ENCODE measurements at regions not wholly inside any gene's neighbourhood (a gene's known extent, or its start where the extent isn't known, plus 50 kb on each side); places are given as distances from the start of the nearest gene placed in this dataset.
A peak's percentile ranks its signal among the peaks of the same experiment; 100 is the strongest.

DNA sequence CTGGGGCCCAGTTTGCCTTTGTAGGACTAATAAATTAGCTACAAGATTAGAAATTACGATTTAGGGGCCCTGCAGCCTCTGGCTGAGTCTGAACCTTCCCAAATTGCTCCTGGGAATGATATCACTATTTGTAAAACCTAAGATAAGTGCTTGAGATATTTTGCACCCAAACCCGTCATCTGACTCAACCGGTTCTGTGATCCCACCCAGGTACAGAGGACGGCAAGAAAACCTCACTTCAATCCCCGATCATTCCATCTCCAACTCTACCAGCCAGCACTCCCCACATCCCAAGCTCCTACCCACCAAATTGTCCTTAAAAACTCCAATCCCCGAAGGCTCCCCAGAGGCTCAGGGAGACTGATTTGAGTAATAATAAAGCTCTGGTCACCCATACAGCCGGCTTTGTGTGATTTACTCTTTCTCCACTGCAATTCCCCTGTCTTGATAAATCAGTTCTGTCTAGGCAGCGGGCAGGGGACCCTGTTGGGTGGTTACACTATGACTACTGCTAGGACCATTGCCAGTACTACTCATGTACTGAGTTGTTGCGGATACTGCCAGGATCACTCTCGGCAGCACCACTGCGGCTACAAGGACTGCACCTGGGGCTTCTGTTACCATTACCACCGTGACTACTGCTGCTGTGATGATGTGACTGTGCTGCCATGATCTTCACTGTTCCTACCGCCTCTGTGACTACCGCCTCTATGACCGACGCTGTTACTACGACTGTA lies 73.1 kb downstream of the IRF8 start:
- no peak for DNase-seq (ENCODE audit: low read depth in 2 of 2)

DNA sequence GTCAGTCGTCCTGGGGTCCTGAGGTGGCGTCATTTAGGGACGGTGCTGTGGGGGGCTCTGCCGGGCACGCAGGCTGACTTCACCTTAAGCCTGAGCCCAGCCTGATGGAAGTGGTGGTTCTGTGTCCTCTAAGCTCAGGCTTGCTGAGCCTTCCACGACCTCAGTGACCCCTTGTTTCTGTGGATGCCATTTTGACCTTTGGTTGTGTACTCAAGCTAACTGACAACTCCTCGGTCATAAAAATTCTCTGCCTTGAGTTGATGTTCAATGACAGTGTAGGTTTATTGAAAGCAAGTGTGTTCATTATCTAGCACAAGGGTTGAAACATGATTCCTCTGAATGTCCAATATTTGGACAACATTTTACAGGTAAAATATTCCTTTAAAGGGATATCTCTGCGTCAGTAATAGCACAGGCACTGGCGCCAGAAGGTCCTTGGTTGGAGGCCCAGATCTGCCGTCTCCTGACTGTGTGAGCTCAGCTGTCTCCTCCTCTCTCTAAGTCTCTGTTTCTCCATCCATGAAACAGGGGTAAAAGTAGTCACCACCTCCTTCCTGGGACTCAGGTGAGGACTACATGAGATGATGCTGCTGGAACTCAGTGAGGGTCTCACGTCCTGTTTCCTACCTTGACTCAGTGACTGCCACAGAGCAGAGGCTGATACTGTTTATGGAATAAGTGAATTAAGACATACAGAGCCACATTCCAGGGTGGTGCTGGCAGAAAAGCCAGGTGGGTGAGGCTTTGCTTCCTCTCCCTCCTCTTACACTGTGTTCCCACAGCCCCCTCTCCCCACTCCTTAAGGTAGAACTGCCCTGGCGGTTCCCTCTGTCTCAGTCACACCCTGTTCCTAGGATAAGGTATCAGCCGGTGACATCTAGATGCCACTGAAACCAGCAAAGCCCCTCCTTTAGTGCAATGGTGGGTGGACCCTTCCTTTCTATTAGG lies 75.7 kb downstream of the IRF8 start:
- no peak for DNase-seq (ENCODE audit: low read depth in 2 of 2)

- DNase-seq (ENCODE audit: low read depth in 2 of 2) = no peak
Measured at GRCh38 chr16:85975451-85975981, 76.6 kb downstream of the IRF8 start.

DNA sequence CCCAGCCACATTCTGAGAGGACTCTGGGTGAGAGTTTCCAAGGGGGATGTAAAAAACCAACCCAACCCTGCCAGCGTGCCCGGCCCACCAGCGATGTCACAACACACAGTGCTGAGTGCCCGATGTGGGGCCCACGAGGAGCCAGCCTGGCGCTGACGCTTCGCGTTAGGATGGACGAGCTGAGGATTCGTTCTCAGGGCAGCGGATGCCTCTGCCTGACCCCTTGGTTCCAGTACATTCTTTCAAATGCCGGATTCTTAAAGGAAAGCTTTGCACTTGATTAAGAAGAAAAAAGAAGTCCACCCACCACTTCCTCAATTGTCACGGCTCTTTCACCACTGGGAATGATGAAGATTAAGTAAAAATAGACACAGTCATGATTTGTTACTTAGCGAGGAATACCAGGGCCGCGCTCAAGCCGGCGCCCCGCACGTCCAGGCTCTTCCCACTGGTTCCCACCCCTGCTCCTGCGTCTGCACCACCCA lies 79.4 kb downstream of the IRF8 start:
- DNase-seq (ENCODE audit: low read depth in 2 of 2) = no peak

- no peak for DNase-seq (ENCODE audit: low read depth in 2 of 2)
Measured at GRCh38 chr16:85978976-85979375, 80.0 kb downstream of the IRF8 start.

DNA sequence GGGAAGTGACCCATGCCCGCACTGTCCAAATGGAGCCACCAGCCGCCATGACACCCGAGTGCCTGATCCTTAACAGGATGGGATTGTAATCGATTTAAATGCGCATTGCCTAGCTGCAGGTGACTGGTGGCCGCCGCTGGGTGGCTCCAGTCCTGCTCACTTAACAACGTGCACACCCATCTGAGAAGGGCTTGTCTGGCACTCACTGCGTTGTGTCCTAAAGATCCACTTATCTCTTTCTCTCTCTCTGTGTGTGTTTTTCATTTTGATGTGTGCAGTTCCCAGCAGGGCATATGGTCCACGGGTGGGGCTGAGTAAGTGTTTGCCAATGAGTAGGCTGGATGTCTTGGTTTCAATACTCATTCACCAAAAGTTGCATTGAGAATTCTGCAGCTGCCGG lies 80.6 kb downstream of the IRF8 start:
- DNase-seq (ENCODE audit: low read depth in 2 of 2) = no peak

DNA sequence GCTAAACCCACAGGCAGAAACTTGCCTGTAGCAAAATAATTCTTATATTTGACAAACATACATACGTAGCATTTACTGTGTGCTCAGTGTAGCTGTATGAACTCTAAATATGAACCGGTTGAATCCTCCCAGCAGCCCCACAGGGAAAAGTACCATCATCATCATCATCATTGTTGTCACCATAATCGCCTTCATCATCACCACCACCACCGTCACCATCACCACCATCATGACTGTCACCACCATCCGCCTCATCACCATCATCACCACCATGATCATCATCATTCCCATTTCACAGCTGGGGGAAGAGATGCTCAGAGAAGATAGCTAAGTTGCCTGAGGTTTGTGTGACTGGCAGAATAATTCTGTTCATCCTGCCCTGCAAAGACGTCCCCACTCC lies 81.7 kb downstream of the IRF8 start:
- DNase-seq (ENCODE audit: low read depth in 2 of 2) = no peak

DNA sequence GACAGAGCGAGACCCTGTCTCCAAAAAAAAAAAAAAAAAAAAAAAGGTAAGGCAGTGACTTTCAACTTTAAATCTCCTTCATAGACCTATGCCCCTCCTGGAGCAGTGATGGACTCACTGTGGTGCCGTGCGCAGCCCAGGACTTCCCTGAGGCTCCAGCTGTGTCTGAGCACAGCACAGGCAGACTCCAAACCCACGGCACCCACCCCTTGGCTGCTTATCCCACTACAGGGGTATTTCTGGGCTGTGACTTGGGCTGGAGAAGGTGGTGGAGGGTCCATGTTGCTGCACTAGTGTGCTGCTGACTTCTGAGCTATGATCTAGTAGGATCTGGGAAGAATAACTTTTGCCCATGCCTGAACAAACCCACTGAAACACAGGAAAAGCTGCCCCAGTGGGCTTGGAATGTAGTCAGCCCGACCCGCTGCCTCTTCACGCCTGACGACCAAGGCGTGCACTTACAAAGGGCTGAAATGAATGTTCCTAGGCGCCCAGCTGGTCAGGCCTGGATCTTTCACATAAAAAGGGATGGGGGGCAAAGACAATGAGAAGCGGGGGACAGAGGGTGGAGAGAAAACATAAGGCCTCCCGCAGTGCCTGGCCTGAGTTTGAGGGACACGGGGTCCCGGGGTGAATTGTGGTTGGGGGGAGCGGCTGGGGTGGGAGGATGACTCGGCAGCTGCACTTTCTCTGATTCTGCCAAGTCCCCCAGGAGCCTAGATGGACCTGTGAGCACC lies 83.0 kb downstream of the IRF8 start:
- no peak for DNase-seq (ENCODE audit: low read depth in 2 of 2)

- no peak for DNase-seq (ENCODE audit: low read depth in 2 of 2)
Measured at GRCh38 chr16:85982563-85982939, 83.6 kb downstream of the IRF8 start.

- no peak for DNase-seq (ENCODE audit: low read depth in 2 of 2)
Measured at GRCh38 chr16:85983064-85983463, 84.1 kb downstream of the IRF8 start.

GRCh38 chr16:85983606-85984230 lies 84.8 kb downstream of the IRF8 start:
- DNase-seq (ENCODE audit: low read depth in 2 of 2) = no peak

GRCh38 chr16:85984231-85984880 lies 85.4 kb downstream of the IRF8 start:
- no peak for DNase-seq (ENCODE audit: low read depth in 2 of 2)

DNA sequence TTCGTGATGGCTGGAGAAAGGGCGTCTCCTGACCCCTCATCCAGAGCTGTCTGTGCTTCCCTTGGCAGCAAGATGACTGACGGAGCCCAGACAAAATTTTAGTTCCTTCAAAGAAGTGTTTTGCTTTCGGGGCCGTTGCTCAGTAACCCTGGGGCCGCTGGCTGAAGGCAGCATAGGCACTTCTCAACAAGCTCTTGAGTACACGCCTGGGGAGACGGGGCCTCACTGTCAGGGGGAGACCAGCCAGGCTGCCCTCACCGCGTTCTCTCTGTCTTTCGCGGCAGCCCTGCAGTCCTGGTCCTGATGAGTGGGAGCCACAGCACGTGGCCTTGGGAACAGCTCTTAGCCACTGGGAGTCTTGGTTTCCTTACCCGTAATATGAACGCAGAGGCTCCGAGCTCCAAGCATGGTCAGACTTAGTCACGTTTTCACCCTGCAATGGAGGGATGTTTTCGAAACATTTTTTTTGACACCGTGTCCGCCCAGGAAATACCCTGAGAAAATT lies 86.0 kb downstream of the IRF8 start:
- no peak for DNase-seq (ENCODE audit: low read depth in 2 of 2)

DNA sequence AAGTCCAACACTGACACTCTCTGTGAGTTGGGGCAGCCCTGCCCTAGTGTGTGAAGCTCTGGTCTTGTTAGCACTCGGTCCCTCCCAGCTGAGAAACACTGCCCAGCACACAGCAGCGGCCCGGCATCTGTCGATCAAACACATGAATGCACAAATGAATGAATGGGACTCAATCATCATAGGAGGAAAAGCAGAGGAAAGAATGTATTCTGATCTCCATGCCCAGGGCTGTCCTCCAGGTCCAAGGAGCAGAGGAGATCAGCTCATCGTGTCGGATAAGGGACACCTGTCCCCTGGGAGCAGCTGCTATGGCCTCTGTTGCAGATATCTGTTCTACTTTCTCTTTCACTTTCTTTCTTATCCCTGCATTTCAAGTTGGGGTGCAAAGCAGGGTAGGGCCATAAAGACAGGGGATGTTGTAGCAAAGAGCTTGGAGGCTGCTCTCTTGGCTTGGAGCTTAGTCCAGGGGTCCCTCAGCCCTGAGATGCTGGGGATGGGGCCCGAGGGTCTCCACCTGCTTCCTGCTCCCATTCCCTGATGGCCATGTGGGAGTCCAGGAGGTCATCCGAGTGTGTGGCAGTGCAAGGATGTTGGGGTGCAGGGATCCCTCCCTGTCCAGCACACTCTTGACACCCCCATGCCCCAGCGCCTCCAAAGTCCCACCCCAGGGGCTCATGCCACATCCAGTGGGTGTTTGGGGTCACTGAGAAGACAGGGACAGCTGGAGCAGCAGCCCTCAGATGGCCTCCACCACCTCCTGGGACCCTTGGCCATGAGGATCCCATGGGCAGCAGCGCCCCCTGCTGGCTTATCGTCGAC lies 88.2 kb downstream of the IRF8 start:
- DNase-seq (ENCODE audit: low read depth in 2 of 2) = no peak

- DNase-seq (ENCODE audit: low read depth in 2 of 2) = no peak
Measured at GRCh38 chr16:85987750-85988078, 88.8 kb downstream of the IRF8 start.

- no peak for DNase-seq (ENCODE audit: low read depth in 2 of 2)
Measured at GRCh38 chr16:85988306-85988705, 89.3 kb downstream of the IRF8 start.

- peak in 1 of 2 donors; percentile 36 for DNase-seq (ENCODE audit: low read depth in 2 of 2)
Measured at GRCh38 chr16:85988723-85989313, 89.9 kb downstream of the IRF8 start.

GRCh38 chr16:85989376-85989775 lies 90.4 kb downstream of the IRF8 start:
- DNase-seq (ENCODE audit: low read depth in 2 of 2) = no peak

- DNase-seq (ENCODE audit: low read depth in 2 of 2) = no peak
Measured at GRCh38 chr16:85989863-85990643, 91.1 kb downstream of the IRF8 start.

Data from stimulated activated CD8-positive, alpha-beta memory T cell treated with anti-CD3 and anti-CD28 coated beads, Interleukin-15, amount 100 ng/mL, for 48 hours (primary cell).